Glutamatergic neuron (in vitro differentiated cells): ENCODE measurements at regions not wholly inside any gene's neighbourhood (a gene's known extent, or its start where the extent isn't known, plus 50 kb on each side); places are given as distances from the start of the nearest gene placed in this dataset.

Source experiments
- DNase-seq: peaks from one replicate; pipeline ENCODE4 v3.0.0; 2022
- H3K27ac Mint-ChIP-seq: one replicate; pipeline ENCODE4 v1.8.0; 2020; ENCODE audit warnings: mild to moderate bottlenecking, mixed read lengths, inconsistent platforms; ENCODE audit not compliant: unreplicated experiment
- H3K27me3 Mint-ChIP-seq: one replicate; pipeline ENCODE4 v1.8.0; 2020; ENCODE audit warnings: mild to moderate bottlenecking, moderate library complexity, mixed read lengths, inconsistent platforms; ENCODE audit not compliant: unreplicated experiment
- H3K36me3 Mint-ChIP-seq: one replicate; pipeline ENCODE4 v1.8.0; 2020; ENCODE audit warnings: mild to moderate bottlenecking, mixed read lengths, inconsistent platforms; ENCODE audit not compliant: unreplicated experiment
- H3K4me1 Mint-ChIP-seq: one replicate; pipeline ENCODE4 v1.8.0; 2020; ENCODE audit warnings: mild to moderate bottlenecking, low read depth, mixed read lengths, inconsistent platforms; ENCODE audit not compliant: unreplicated experiment
- H3K4me3 Mint-ChIP-seq: one replicate; pipeline ENCODE4 v1.8.0; 2020; ENCODE audit warnings: mild to moderate bottlenecking, mixed read lengths, inconsistent platforms; ENCODE audit not compliant: unreplicated experiment
- H3K9me3 Mint-ChIP-seq: one replicate; pipeline ENCODE4 v1.8.0; 2020; ENCODE audit warnings: mild to moderate bottlenecking, moderate library complexity, mixed read lengths, inconsistent platforms; ENCODE audit not compliant: unreplicated experiment
- CTCF ChIP-seq: fragments of 200-600 bp; sonication (generic); IDR thresholded peaks from one replicate; pipeline ENCODE4 v1.5.0; 2021; ENCODE audit not compliant: partially characterized antibody, unreplicated experiment

GRCh38 chr10:62626079-62626478 is 178.4 kb upstream of the ADO start:
- Mint-ChIP-seq H3K4me3 (no peak overlapping the region), H3K27ac (no peak overlapping the region), H3K4me1 (peaks cover 17% of the 10 kb centered on the region), H3K27me3 (peaks cover 3% of the 10 kb centered on the region), H3K9me3 (no peaks in the 10 kb centered on the region), H3K36me3 (no peaks in the 10 kb centered on the region)
- no peak for DNase-seq
- no peak for TF ChIP-seq CTCF

GRCh38 chr10:62626817-62627216 is 177.7 kb upstream of the ADO start:
- H3K27me3 Mint-ChIP-seq = peaks cover 3% of the 10 kb centered on the region
- DNase-seq = no peak
- no peak overlapping the region for H3K27ac Mint-ChIP-seq
- no peaks in the 10 kb centered on the region for H3K9me3 Mint-ChIP-seq
- H3K4me3 Mint-ChIP-seq = no peak overlapping the region
- peaks cover 17% of the 10 kb centered on the region for H3K4me1 Mint-ChIP-seq
- no peaks in the 10 kb centered on the region for H3K36me3 Mint-ChIP-seq
- no peak for TF ChIP-seq CTCF

GRCh38 chr10:62627983-62628382 is 176.5 kb upstream of the ADO start:
- H3K9me3 Mint-ChIP-seq = no peaks in the 10 kb centered on the region
- no peak for DNase-seq
- peaks cover 17% of the 10 kb centered on the region for H3K4me1 Mint-ChIP-seq
- no peak overlapping the region for H3K27ac Mint-ChIP-seq
- TF ChIP-seq CTCF = no peak
- no peak overlapping the region for H3K4me3 Mint-ChIP-seq
- no peaks in the 10 kb centered on the region for H3K36me3 Mint-ChIP-seq
- H3K27me3 Mint-ChIP-seq = peaks cover 3% of the 10 kb centered on the region

- Mint-ChIP-seq H3K4me3 (no peak overlapping the region), H3K27me3 (no peaks in the 10 kb centered on the region), H3K4me1 (peaks cover 10% of the 10 kb centered on the region), H3K9me3 (no peaks in the 10 kb centered on the region), H3K36me3 (no peaks in the 10 kb centered on the region), H3K27ac (no peak overlapping the region)
- TF ChIP-seq CTCF = no peak
- DNase-seq = no peak
Measured at GRCh38 chr10:62631241-62631640, 173.3 kb upstream of the ADO start.

- no peaks in the 10 kb centered on the region for H3K9me3 Mint-ChIP-seq
- no peak overlapping the region for H3K4me3 Mint-ChIP-seq
- H3K27ac Mint-ChIP-seq = no peak overlapping the region
- H3K4me1 Mint-ChIP-seq = peaks cover 4% of the 10 kb centered on the region
- DNase-seq = no peak
- no peaks in the 10 kb centered on the region for H3K36me3 Mint-ChIP-seq
- TF ChIP-seq CTCF = no peak
- no peaks in the 10 kb centered on the region for H3K27me3 Mint-ChIP-seq
Measured at GRCh38 chr10:62632071-62632809, 172.3 kb upstream of the ADO start.
